HepG2 (cell line): ENCODE measurements at regions not wholly inside any gene's neighbourhood (a gene's known extent, or its start where the extent isn't known, plus 50 kb on each side); places are given as distances from the start of the nearest gene placed in this dataset.

Source experiments
- ATAC-seq: fragments of 200-7000 bp; cut with Tn5 transposase; 3 replicates; pipeline ENCODE4 v1.9.1; 2020; ENCODE audit warnings: mild to moderate bottlenecking, moderate library complexity
- BruUV-seq: library from RNA; stranded (reverse); fragments of 400-500 nt; replicated peaks from 2 replicates; lab custom pipeline; 2021; lab: Mats Ljungman, UMichigan
- CTCF ChIA-PET: fragments of 300-600 bp; formaldehyde crosslinking; extraction: SDS; loops from one replicate; lab custom pipeline; 2021; ENCODE audit warnings: low total read pairs, inconsistent platforms, low intra/inter-chr PET ratio; lab: Yijun Ruan, JAX
- POLR2A ChIA-PET: fragments of 350-600 bp; sonication (Branson Sonifier 250); formaldehyde crosslinking; loops from one replicate; lab custom pipeline; 2020; ENCODE audit warnings: antibody characterized with exemption, inconsistent platforms; lab: Yijun Ruan, JAX
- DNase-seq: peaks from one replicate; pipeline ENCODE4 v3.0.0-alpha.2; 2015; ENCODE audit warnings: low spot score
- FAIRE-seq: peaks from 3 replicates; lab custom pipeline; 2011; peaks lifted over from hg19 to GRCh38; lab: Jason Lieb, UNC
- H2AFZ ChIP-seq: one replicate; pipeline ENCODE4 v1.6.1; 2011; ENCODE audit warnings: low read length, inconsistent platforms
- H3K27ac ChIP-seq: fragments of 300-600 bp; 3 replicates; pipeline ENCODE4 v1.8.0; 2011; ENCODE audit warnings: mixed run types, mild to moderate bottlenecking, mixed read lengths, low read length, inconsistent platforms; ENCODE audit not compliant: insufficient read depth; ENCODE audit errors: extremely low read length
- H3K27me3 ChIP-seq, 2 experiments: fragments of 200-600 bp in 1 of 2; 2 replicates in 1 of 2; 3 replicates in 1 of 2; pipeline versions ENCODE4 v1.6.0 to v1.8.0; 2011; ENCODE audit warnings: low read length in 2 of 2, mild to moderate bottlenecking in 2 of 2, moderate library complexity in 2 of 2, inconsistent platforms in 1 of 2; ENCODE audit not compliant: insufficient read depth in 2 of 2, control insufficient read depth in 1 of 2
- H3K36me3 ChIP-seq, 2 experiments: fragments of 200-600 bp in 1 of 2; replicated peaks in 1 of 2; 2 replicates in 1 of 2; 3 replicates in 1 of 2; pipeline versions ENCODE4 v1.5.1 to v1.8.0; 2011; ENCODE audit warnings: low read length in 2 of 2, inconsistent platforms in 1 of 2; ENCODE audit not compliant: insufficient read depth in 2 of 2, control insufficient read depth in 1 of 2
- H3K4me1 ChIP-seq: 2 replicates; pipeline ENCODE4 v1.5.1; 2012; ENCODE audit warnings: low read length, inconsistent platforms; ENCODE audit not compliant: insufficient read depth
- H3K4me2 ChIP-seq: 2 replicates; pipeline ENCODE4 v1.6.0; 2011; ENCODE audit warnings: low read depth, low read length, inconsistent platforms
- H3K4me3 ChIP-seq, 3 experiments: fragments of 200-600 bp in 1 of 3; sonication (generic), shearing (Covaris generic) in 1 of 3; replicated peaks in 1 of 3; 2 replicates each; pipeline ENCODE4 v1.5.1; 2011 to 2016; ENCODE audit warnings: low read length in 3 of 3, inconsistent platforms in 2 of 3, low read depth in 2 of 3, mild to moderate bottlenecking in 2 of 3, control low read depth in 1 of 3, mixed read lengths in 1 of 3; ENCODE audit not compliant: insufficient read depth in 1 of 3
- H3K79me2 ChIP-seq: one replicate; pipeline ENCODE4 v1.6.1; 2011; ENCODE audit warnings: low read length, inconsistent platforms; ENCODE audit not compliant: insufficient read depth
- H3K9ac ChIP-seq: 2 replicates; pipeline ENCODE4 v1.6.0; 2011; ENCODE audit warnings: mild to moderate bottlenecking, low read depth, low read length, inconsistent platforms; ENCODE audit not compliant: insufficient read depth
- H3K9me3 ChIP-seq: 2 replicates; pipeline ENCODE4 v1.5.1; 2012; ENCODE audit warnings: mild to moderate bottlenecking, low read length
- H4K20me1 ChIP-seq: 2 replicates; pipeline ENCODE4 v1.6.0; 2011; ENCODE audit warnings: inconsistent platforms, mild to moderate bottlenecking, low read length, moderate library complexity; ENCODE audit not compliant: insufficient read depth
- ELF4 ChIP-seq: sonication (generic); formaldehyde crosslinking; IDR thresholded peaks from 2 replicates; pipeline ENCODE4 v1.5.0; 2020; ENCODE audit warnings: missing genetic modification reagents, mild to moderate bottlenecking, moderate library complexity, borderline replicate concordance
- HES4 ChIP-seq: sonication (generic); formaldehyde crosslinking; IDR thresholded peaks from 2 replicates; pipeline ENCODE4 v1.9.0; 2021; ENCODE audit warnings: mild to moderate bottlenecking, missing genetic modification reagents, borderline replicate concordance
- KAT8 ChIP-seq: IDR thresholded peaks from 2 replicates; pipeline ENCODE4 v1.6.1; 2016; ENCODE audit warnings: missing genetic modification reagents, missing compliant biosample characterization
- NBN ChIP-seq: fragments of 450-650 bp; conservative IDR thresholded peaks from 2 replicates; pipeline ENCODE4 v1.6.1; 2017
- PRMT3 ChIP-seq: sonication (generic); formaldehyde crosslinking; IDR thresholded peaks from 2 replicates; pipeline ENCODE4 v1.8.1; 2022; ENCODE audit warnings: low read depth, mild to moderate bottlenecking, moderate library complexity, missing genetic modification reagents, borderline replicate concordance
- RFXAP ChIP-seq: sonication (generic); formaldehyde crosslinking; IDR thresholded peaks from 2 replicates; pipeline ENCODE4 v1.4.0; 2020; ENCODE audit warnings: missing genetic modification reagents, borderline replicate concordance
- SMYD3 ChIP-seq: sonication (generic); formaldehyde crosslinking; IDR thresholded peaks from 2 replicates; pipeline ENCODE4 v1.8.1; 2023; ENCODE audit warnings: mild to moderate bottlenecking, missing genetic modification reagents
- SRY ChIP-seq: sonication (generic); formaldehyde crosslinking; IDR thresholded peaks from 2 replicates; pipeline ENCODE4 v1.8.0; 2022; ENCODE audit warnings: mild to moderate bottlenecking, missing genetic modification reagents
- TAF15 ChIP-seq: fragments of 200-400 bp; formaldehyde crosslinking; IDR thresholded peaks from one replicate; pipeline ENCODE4 v1.6.1; 2018; ENCODE audit warnings: mild to moderate bottlenecking, low read depth, low read length; ENCODE audit not compliant: poor library complexity, severe bottlenecking
- TP53 ChIP-seq: sonication (generic); formaldehyde crosslinking; conservative IDR thresholded peaks from 2 replicates; pipeline ENCODE4 v1.4.0; 2020; ENCODE audit warnings: missing genetic modification reagents
- ZFX ChIP-seq: sonication (generic); formaldehyde crosslinking; IDR thresholded peaks from 2 replicates; pipeline ENCODE4 v1.4.0; 2020; ENCODE audit warnings: mild to moderate bottlenecking, low read depth, missing genetic modification reagents, moderate library complexity
- ZNF337 ChIP-seq: sonication (generic); formaldehyde crosslinking; IDR thresholded peaks from 2 replicates; pipeline ENCODE4 v1.5.1; 2020; ENCODE audit warnings: missing genetic modification reagents, low read depth, mild to moderate bottlenecking, borderline replicate concordance
- WGBS: methylation state at CpG from one replicate; pipeline ENCODE4 v1.1.6; 2017; ENCODE audit warnings: low lambda C conversion rate; 5-methylcytosine and 5-hydroxymethylcytosine counted together
- in situ Hi-C: cut with HindIII; loops from 2 replicates; pipeline ENCODE4 v1.10.0; 2017; ENCODE audit warnings: low pct_unique_long_range_greater_than_20kb; ENCODE audit not compliant: extremely low pct_ligation_motif_present
- intact Hi-C: fragments of 100-400 bp; cut with micrococcal nuclease; formaldehyde crosslinking; loops from one replicate; pipeline ENCODE4 v1.10.0; 2022; ENCODE audit not compliant: unreplicated experiment

- no peaks in the 10 kb centered on the region for H3K36me3 ChIP-seq
- H3K79me2 ChIP-seq: no peaks in the 10 kb centered on the region
- peaks cover 25% of the 10 kb centered on the region; the same call in 1 of the 2 replicates for H3K9me3 ChIP-seq
- no peak overlapping the region for H2AFZ ChIP-seq
- no peak overlapping the region for H3K27ac ChIP-seq
- ChIA-PET CTCF (no interaction called here), POLR2A (no interaction called here)
- no peak overlapping the region for H3K4me3 ChIP-seq
- no peaks in the 10 kb centered on the region for H4K20me1 ChIP-seq
- H3K9ac ChIP-seq: no peak overlapping the region
- H3K4me2 ChIP-seq: no peak overlapping the region
- DNase-seq: no peak
- ATAC-seq: no peak
- BruUV-seq: no TSS peak
- H3K27me3 ChIP-seq: no peaks in the 10 kb centered on the region
- no peaks in the 10 kb centered on the region for H3K4me1 ChIP-seq
- FAIRE-seq: no peak
- intact Hi-C loops: no loop called here
- TF ChIP-seq ELF4 (CRISPR knock-in tag) (no peak), TAF15 (no peak), TP53 (CRISPR knock-in tag) (no peak), KAT8 (CRISPR knock-in tag) (no peak), PRMT3 (no peak), HES4 (CRISPR knock-in tag) (no peak), SRY (CRISPR knock-in tag) (no peak)
- TF ChIP-seq, all 625 proteins: peak for 0
- in situ Hi-C loops: no loop called here
Measured at GRCh38 chrX:66872771-66873170, 233.9 kb upstream of the EDA2R start.

GRCh38 chrX:66863721-66864120 is 224.8 kb upstream of the EDA2R start:
- Histone ChIP-seq H3K4me3 (no peak overlapping the region), H3K27me3 (no peaks in the 10 kb centered on the region), H3K4me1 (no peaks in the 10 kb centered on the region), H3K4me2 (no peak overlapping the region), H4K20me1 (no peaks in the 10 kb centered on the region), H3K36me3 (no peaks in the 10 kb centered on the region), H3K9ac (no peak overlapping the region), H3K27ac (no peak overlapping the region), H3K9me3 (peaks cover 32% of the 10 kb centered on the region), H2AFZ (no peak overlapping the region), H3K79me2 (no peaks in the 10 kb centered on the region)
- 0% methylated on average over 1 of the region's 2 CpGs for WGBS
- DNase-seq (no peak), FAIRE-seq (no peak), ATAC-seq (no peak)
- intact Hi-C loops (no loop called here), in situ Hi-C loops (no loop called here)
- POLR2A ChIA-PET: no interaction called here
- BruUV-seq: no TSS peak
- CTCF ChIA-PET: no interaction called here
- TF ChIP-seq NBN (no peak), ZFX (CRISPR knock-in tag) (no peak), ZNF337 (CRISPR knock-in tag) (no peak), SMYD3 (no peak), RFXAP (no peak)
